GM18861 (cell line): ENCODE measurements at regions not wholly inside any gene's neighbourhood (a gene's known extent, or its start where the extent isn't known, plus 50 kb on each side); places are given as distances from the start of the nearest gene placed in this dataset.

Experiments
- ATAC-seq: cut with Tn5 transposase; IDR thresholded peaks from one replicate; pipeline ENCODE4 v1.9.1; 2021; ENCODE audit not compliant: unreplicated experiment

DNA sequence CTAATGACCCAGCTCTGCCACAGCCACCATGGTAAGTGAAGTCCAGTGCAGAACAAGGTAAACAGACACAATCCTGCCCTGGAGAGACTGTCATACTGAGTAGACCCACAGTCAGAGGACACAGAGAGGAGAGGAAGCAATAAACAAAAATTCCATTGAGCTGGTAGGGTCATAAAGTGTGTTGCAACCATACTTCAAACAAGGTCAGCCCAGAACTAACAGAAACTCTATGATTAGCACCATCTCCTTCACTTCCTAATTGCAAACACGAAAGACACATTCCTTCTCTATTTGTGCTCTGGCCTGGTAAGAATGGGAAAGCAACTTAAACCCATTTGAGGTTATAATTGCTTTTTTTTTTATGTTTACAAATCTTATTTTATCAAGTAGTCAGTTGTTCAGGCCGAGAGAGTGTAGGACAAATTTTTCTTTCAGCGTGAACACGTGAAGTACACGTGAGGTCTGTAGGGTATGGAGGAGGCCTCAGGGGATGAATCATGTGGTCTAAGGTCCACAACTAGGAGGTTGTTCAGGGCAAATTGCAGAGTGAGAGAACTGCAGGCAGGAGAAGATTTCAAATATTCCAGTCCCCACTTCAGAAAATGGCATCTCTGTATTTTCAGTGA is 71.4 kb upstream of the GLS start:
- ATAC-seq: no peak

DNA sequence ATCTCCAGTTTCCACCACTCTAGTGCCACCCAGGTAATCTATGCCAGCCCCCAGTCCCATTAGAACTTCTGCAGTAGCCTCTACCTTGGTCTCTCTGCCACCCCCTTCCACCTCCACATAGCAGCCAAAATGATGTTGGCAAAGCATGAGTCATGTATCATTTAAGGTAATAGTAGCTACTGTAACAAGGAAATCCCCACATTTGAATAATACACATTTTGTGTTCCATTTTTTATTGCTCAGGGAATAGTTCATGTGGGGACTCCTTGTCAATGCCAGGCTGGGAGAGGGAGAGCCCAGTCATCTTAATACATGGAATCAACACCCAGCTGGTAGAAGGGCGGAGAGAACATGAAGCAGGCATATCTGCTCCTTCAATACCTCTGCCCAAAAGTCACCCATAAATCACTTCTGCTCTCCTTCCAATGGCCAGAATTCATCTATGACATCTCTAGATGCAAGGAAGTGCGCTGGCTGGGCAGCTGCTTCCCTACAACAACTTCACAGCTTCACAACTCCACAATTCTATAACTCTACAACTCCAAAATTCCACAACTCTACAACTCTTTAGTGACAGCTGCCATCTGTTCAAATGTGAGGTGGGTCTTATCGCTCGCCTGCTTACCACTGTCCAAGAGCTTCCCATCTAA is 70.6 kb upstream of the GLS start:
- ATAC-seq: no peak

DNA sequence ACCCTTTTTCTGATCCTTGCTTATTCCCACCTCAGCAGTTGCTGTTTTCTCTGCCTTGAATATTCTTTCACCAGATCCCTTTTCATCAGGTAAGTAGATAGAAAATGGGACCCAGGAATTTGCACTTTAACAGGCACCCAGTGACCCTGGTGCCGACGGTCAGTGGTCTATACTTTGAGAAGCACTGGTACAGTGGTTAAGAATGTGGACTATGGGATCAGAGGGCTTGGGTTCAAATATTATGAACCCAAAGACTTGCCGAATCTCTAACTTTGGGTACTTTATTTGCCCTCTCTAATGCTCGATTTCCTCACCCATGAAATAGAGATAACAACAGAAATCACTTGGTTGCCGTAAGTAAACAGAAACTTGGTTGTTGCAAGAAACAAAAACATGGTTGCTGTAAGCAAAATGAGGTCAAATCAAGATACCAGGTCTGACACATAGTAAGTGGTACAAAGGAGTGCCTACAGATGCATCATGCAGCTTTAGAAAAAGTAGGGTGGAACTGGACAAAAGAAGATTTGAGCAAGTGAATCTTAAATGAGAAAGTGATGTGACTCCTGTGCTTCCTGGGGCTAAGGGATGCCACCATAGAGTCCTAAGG is 69.5 kb upstream of the GLS start:
- ATAC-seq: no peak

DNA sequence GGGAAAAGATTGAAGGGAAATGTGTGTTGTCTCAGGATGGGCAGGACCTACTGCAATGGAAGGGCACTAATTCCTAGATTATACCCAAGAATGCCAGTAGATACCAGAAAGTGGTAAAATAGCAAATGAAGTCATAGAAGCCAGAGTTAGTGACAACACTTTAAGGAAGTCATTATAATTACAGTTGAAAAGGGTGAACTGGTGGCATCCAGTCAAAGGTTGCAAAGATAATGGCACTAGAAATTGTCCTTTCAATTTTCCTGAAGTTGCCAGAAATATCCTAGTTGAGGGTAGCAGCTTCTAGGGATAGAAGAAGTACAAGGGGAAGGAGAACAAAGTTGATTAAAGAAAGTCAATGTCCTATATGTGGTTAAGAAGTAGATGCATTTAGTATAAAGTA is 68.8 kb upstream of the GLS start:
- ATAC-seq: no peak

DNA sequence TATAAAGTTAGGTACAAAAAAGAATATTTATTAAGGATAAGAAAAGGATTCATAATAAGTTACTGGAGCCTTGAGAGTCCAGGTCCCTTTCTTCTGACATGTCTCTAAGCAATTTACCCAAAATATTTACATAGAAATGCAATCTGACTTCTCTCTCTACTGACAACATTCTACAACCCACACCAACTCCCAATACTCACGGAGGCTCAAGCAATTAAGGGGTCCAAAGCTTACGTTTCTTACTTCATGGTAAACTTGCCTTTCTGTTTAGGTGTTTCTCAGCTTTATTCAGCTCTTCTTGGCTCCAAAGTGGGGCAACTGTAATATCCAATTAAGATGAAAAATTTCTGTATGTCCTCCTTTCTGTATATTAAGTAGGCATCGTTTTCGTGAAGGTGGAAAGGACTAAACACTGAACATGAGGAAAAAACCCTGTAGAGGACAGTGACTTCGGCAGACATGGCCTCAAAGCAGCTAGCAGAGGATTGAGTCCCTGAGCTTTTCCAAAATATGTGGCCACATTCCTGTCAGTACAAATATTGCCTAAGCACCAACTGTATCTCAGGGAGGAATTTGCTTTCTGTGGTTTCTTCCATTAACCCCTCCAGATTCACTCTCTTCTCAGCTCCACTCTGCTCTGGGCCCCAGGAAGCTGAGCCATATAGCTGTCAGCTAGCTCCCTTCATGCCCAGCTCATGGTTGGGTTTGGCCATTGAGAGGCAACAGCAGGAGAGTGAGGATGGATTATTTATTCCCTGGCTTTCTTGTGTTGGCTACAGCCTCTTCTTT is 67.9 kb upstream of the GLS start:
- ATAC-seq: no peak

DNA sequence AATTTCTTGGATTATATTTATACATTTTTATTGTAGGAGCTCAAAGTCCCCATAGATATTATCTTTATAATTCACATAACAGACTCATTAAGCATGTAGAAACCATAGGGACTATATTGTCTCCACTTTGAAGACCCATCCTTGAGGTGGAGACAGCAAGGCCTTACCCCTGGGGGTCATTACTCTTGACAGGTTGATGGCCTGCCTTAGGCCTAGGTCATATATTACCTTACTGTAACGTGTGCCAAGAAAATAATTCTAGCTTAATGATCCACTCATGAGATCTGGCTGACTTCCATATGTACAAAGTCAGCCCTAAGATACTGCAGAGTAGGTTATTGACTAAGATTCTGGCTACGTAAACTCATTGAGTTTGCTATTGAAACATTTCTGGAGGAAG is 65.4 kb upstream of the GLS start:
- ATAC-seq: no peak

DNA sequence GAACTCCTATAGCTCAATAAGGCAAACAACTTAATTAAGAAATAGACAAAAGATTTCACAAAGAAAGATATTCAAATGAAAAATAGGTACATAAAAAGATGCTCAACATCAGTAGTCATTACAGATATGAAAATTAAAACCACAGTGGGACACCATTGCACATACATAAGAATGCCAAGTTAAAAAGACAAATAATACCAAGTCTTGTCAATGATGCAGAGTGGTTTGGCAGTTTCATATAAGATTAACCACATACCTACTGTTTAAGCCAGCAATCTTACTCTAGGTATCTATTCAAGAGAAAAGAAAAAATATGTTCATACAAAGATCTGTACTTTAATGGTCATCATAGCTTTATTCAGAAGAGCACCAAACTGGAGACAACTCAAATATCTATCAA is 63.5 kb upstream of the GLS start:
- no peak for ATAC-seq

DNA sequence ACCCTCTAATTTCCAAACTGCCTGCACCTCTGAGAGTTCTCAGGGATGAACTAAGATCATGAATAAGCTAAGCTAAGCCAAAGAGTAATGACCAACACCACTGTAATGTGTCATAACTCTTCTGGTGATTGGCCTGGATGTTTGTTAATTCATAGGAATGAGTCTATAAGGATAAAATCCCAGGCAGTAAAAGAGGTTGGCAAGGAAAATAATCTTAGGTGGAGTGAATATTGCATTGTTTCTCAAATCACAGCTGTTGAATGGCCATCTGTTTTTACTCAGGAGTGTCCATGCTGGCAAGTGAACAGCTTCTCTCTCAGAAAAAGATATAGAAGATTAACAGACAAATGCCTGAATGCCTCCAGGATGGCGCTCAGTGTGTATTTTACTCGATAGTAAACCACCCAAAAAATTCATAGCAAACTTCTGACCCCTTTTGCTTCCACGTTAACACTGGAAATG is 60.8 kb upstream of the GLS start:
- ATAC-seq: no peak

DNA sequence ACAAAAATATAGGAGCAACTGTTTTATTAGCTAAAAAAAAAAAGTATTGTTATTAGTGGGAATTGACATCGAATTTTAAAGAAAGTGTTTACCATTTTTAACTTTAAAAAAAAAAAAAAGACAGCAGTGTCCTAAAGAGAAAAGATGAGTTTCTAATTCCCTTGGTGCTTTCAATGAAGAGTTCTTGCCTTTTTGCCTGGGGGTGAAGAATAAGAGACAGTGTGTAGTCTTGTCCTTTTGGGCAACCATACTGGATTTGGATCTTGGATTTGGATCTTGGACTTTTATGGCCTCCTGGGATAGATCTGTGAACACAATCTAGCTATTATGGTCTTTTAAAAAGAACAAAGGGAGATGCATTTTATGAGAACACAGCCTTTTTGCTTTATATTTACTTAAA is 60.2 kb upstream of the GLS start:
- ATAC-seq: no peak

DNA sequence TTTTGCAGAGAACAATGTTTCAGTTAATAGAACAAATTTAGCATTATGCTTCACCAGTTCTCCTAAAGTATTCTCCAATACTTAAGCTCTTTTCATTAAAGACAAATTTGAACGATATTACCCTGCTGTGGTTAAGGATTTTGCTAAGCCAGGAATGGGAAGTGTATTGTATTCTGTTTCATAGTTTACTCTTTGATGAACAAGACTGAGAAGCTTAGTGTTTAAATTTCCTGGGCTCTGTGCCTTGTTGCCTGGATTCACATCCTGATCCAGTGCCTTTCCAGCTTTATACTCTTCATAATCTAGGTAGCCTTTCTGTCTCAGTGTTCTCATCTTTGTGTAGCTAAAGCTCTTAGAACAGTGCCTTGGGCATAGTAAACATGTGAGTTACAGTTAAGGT is 58.6 kb upstream of the GLS start:
- ATAC-seq: no peak

DNA sequence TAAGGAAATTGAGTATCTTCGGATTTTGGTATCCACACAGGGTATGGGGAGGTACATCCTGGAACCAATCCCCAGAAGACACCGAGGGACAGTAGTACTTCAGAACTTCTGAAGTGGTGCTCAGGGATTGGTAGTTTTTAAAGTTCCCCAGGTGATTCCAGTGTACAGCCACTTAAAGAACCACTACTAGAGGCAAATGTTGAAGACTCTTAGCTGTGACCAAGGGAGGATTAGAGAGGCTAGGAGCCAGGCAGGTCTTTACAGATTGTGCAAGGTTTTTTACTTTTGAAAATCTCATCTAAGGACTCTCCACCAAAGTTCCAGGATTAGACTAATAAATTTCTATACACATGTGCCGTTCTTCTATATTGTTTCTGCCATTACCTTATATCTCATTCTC is 52.9 kb upstream of the GLS start:
- ATAC-seq: no peak

DNA sequence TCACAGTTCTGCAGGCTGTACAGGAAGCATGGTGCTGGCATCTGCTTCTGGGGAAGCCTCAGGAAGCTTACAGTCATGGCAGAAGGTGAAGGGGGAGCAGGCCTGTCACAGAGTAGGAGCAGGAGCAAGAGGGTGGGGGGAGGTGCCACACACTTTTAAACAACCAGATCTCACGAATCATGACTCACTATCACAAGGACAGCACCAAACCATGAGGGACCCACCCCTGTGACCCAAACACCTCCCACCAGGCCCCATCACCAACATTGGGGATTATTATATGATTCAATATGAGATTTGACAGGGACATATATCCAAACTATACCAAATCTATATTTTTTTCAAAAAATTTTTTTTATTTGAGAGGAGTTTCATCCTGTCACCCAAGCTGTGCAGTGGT is 51.0 kb upstream of the GLS start:
- ATAC-seq: no peak
